LoVo (cell line): ENCODE measurements at regions not wholly inside any gene's neighbourhood (a gene's known extent, or its start where the extent isn't known, plus 50 kb on each side); places are given as distances from the start of the nearest gene placed in this dataset.

ENCODE experiments used
- DNase-seq: peaks from one replicate; pipeline ENCODE4 v3.0.0-alpha.2; 2016; ENCODE audit warnings: low spot score

DNA sequence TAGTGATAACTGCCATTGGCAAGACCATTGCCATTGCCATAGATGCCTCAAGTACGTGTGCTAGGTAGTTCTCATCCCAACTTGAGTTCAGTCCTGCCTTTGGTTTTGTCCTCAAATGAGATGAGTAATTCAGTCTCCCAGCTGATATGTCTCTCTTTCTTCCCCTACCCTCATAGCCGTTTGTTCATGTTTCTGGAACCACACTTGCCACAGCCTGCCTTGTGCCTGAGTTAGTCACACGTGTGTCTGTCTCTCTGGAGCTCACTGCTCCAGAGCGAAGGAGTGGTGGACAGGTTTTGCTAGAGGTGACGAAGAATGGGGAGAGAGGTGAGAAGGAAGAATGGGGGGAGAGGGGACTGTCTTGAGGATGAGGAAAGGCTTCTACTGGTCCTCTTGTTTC is 88.0 kb upstream of the IGF1R start:
- DNase-seq: no peak

DNA sequence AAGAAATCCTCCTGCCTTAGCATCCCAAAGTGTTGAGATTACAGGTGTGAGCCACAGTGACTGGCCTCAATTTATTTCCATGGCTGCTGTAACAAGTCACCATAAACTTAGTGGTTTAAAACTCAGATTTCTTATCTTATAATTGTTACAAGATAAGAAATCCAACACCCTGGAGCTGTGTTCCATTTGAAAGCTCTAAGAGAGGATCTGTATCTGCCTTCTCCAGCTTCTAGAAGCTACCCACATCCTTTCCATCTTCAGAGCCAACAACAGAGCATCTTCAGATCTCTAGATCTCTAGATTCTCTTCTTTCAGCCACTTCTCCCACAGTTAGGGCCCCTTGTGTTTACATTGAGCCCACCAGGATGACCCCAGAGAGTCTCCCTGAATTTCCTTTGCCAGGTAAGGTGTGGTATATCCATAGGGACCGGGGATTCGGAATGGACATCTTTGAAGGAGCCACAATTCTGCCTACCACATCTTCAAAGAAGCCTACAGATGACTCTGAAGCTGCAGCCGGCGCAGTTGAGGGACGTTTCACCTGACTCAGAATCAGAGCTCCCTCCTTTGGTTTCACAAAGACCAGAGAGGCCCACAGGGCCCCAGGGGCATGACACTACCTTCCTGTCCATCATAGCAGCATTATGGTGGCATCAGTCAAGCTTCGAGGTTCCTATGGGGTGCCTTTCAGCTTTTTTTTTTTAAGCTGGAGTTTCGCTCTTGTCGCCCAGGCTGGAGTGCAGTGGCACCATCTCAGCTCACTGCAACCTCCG is 87.0 kb upstream of the IGF1R start:
- no peak for DNase-seq

DNA sequence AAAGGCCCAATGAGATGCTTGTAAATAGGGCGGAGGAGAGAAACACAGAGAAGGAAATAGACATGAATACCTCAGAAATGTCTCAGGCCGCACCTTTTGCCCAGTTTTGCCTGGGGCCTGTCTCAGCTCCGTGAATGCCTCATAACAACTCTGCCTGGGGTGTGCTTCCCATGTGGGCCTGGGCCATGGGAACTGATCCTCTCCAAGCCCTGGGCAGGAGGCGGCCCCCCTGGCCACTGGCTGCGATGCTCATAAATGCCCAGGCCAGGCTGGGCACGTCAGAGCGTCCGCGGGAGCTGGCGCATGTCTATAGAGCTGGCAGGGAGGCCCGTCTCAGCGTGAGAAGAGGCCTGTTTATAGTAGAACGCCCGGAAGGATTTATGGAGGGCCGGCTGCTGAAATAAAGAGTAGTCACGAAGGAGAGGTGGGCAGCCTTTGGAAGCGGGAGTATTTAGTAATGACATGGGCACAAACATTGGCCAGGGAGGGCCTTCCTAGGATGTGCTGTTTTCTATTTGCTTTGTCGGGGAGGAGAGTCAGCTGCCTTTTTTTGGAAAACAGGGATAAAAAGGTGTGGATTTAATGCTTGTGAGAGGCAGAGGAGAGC is 85.9 kb upstream of the IGF1R start:
- DNase-seq: no peak

DNA sequence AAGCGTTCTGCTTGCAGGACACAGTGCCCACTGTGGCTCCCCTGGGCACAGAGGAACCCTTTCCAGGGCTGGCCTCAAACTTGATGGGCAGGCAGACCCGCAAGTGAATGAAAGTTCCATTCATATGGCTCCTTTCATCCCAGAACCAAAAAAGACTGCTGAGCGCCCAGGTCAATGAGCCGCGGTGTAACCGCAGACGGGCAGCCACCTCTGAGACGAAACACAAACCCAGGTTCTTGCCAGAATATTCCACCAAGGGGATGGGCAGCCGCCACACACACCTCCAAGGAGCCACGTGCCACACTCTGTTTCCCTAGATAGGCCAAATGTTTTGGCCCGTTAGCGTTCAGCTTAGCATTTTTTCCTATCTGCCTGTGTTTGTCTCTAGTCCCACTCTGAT is 82.8 kb upstream of the IGF1R start:
- DNase-seq: no peak

DNA sequence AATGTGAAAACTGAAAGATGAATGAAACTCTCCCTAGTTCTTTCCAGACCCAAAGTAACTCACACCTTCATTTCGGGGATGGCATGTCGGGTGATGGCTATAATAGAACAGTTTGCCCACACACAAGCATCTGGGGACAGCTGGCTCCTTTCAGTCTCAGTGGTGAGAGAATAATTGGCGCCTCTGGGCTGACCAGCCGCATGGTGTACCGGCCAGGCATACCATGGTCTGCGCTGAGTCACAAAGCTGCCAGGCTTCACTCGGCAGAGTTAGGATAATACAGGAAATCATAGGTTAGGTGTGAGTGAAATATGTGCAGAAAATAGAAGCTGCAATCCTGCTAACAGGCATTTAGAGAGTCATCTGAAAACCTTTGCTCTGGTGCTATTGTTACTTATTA is 80.4 kb upstream of the IGF1R start:
- no peak for DNase-seq

DNA sequence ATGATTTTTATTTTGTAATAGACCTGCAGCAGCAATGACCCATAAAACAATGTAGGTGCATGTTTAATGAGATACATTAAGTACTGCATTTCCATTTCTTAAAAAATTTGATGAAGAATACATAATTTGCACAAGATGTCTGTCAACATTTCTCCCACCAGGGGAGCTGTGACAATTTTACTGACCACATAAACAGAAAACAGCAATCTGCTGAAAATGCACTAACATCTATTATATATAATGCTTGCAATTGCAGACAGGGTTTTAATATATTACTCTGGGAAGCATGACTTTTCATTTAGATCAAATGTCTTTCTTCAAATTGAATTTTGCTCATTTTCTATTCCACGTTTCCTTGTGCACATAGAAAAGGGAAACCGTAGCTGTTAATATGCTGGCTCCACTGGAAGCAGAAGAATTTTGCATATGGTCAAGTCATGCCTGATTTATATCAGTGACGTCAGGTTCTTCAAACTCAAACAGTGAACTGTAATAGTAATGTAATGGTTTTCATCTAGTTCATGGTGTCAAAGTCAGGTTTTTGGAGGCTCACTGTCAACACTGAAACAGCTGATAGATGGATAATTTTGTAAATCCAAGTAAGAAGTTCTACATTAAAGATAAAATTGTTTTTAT is 79.8 kb upstream of the IGF1R start:
- no peak for DNase-seq

DNA sequence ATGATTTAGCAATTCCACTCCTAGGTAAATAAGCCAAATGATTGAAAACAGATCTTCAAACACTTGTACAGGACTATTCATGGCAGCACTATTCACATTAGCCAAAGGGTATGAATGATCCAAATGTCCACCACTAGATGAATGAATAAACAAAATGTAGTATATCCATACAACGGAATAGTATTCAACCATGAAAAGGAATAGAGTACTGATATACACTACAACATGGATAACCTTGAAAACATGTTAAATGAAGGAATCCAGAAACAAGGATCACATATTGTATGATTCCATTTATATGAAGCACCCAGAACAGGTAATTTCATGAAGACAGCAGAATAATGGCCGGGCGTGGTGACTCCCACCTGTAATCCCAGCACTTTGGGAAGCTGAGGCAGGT is 78.2 kb upstream of the IGF1R start:
- no peak for DNase-seq

DNA sequence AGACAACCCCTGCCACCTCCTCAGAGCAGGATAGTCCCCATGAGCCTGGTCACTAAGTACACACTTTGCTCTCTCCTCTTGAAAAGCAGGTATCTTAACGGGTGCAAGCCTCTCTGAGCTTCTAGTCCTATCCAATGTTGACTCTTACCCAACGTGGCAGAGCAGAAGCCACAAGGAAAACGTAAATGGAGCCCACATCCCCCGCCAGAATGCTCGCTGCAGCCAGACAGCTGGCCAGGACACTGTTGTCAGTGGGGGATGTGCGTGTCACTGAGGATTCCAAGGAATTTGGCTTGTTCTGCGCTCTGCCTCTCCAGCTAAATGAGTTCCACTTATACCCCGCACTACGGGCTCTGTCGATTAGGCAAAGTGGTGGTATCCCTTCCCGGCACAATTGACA is 67.8 kb upstream of the IGF1R start:
- no peak for DNase-seq

DNA sequence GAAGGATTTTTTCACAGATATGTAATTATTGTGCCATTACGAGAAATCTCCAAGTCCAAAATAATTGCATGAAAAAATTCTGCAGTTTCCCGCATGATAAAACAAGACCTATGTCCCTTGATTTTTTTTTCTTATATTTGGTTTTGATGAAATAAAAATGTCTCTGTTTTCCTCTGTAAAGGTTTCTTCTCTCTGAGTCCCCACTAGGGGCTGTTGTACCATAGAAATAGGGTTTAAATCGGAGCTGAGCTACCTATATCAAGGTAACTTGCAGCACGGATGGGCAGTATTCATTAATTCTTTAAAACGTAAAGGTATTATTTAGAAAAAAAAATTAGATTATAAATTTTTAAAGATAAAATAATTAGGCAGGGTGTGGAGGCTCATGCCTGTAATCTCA is 66.6 kb upstream of the IGF1R start:
- no peak for DNase-seq

DNA sequence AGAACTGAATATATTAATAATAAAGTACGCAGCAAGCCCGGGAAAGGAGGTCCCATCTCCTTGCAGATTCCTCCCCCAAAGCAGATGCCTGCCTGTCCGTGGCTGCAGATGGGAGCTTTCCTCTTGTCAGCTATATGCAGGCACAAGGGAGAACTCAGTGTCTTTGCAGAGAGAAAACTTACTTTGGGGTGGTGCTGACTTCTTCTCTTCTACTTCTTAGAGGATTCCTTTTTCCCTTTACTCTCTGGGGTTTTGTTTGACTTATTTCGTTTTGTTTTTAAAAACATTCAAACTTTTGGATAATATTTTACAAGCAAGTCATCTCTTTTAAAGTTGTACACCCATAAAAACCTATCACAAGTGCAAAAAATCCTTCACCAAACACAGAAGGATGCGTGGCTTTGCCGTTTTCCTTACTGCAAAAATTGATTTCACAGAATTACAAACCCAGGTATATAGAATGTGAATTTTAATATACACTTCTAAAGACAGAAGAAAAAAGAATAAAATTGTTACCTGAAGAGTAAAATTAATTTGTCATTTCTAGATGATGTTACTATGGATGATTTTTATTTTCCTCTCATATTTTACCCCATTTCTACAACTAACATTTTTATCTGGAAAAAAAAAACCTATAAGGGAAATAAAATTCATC is 65.3 kb upstream of the IGF1R start:
- no peak for DNase-seq

DNA sequence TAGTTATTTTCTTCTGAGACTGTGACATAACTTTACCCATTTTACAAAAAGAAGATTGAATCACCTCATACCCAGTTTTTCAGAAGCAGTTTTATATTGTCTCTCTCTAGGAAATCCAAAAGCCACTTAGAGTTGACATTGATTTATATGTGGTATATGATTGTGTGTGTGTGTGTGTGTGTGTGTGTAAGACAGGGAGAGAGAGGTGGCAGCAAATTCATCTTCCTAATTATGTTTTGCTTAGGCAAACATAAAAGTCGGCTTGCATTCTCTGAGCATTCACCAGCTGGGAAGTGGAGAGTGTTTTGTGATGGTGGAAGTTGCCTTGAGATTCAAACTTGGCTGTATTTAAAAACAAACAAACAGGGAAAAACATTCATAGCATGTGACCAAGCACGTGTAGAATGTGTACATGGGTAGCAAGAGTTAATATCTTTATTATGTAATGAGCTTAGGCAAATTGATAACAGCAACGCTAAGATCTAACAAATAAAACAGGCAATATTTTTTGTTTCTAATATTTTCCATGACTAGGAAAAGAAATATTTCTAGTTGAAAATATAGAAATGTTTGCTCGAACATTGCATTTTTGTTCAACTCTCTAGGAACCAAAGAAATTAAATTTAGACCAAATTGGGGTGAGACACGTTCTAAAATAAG is 64.4 kb upstream of the IGF1R start:
- no peak for DNase-seq

DNA sequence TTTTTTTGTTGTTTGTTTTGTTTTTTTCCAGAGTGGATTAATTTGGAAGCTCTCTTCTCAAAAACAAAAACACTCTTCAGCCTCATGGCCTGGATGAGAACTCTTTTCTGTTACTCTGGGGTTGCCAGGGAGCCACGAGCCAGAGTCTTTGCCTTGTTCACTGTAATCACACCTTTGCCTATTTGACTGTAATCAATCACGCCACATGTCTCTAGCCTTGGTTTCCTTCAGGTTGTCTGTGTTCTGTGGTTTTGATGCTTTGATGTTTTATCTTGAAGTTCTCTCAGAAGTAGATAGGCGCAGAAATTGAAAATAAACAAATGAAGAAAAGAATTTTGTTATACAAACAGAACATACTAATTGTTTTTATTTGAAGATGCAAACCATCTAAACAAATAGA is 62.3 kb upstream of the IGF1R start:
- no peak for DNase-seq

DNA sequence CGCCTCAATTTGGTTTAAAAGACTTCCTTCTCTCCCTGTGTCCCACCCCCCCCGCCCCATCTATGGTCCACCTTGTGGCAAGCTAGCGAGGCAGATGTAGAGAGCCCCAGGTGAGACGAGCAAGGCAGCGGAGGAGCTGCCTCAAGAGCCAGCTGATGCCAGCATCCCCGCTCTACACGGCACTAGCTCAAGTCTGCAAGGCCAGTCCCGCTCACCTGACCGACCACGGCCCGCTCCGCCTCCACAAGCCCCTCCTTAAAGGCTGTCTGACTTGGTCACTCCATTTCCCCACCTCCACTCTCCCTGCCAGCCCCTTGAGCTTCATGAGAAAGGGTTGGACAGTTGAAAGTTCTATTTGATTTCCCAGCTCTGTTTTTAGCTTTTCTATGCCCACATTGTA is 56.2 kb upstream of the IGF1R start:
- no peak for DNase-seq

DNA sequence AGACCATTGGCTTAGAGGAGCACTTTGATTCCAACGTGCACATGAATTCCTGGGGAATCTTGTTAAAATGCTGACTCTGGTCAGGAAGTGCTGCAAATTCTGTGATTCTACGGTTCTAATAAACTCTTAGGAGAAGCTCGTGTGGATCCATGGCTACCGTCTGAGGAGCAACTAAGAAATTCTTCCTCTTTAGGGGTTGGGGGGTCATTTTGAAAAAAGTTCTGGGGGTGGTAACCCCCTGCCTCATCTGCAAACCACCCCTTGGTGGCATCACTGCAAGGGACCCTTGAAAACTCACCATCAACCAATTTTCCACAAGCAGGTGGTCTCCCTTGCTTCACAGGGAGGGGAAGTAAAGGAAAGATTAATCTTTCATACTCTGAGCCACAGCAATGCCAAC is 52.2 kb upstream of the IGF1R start:
- no peak for DNase-seq

DNA sequence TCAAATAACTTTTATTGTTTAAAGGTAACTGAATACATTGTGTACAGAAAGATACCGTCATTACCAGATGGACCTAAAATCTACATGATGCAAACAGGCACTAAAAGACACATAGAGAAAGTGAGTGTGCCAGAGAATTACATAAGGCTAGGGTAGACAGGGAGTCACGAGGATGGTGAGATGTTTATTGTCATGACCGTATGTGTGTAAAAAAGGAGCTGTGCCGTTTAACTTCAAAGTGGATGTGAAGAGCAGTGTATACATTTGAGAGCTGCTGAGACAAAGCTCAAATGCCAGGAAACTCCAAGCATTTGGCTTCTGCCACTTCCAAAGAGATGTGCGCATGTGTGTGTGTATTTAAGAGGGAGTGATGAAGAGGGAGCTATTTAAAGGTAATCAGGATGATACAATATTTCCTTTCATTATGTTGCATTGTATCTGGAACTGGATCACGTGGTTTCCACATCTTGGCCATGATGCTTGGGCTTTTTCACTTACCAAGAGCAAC is 51.4 kb upstream of the IGF1R start:
- no peak for DNase-seq

DNA sequence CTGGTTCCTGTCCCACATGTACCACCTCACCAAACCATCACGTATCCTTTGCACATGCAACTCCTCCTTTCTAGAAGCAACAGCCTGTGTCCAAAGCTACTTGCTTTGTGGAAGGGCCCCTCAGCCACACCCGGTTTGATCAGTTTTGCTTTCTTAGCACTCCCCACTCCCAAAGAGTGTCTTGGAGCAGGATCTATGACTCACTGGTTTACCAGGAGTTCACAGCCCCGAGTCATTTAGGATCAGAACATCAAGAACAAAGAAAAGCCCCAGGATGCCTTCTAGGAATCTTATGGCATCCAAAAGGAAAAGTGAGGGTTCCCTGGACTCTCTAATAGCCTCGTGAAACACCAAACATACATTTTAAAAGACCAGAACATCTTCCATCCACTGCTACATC is 50.7 kb upstream of the IGF1R start:
- DNase-seq: no peak
